ENCODE measurements at regions not wholly inside any gene's neighbourhood (a gene's known extent, or its start where the extent isn't known, plus 50 kb on each side); places are given as distances from the start of the nearest gene placed in this dataset.
"Not testable (repeated sequence)": the region's sequence is repeated elsewhere in the genome, so short reads cannot be mapped to it uniquely, and the experiment has no call there.

DNA sequence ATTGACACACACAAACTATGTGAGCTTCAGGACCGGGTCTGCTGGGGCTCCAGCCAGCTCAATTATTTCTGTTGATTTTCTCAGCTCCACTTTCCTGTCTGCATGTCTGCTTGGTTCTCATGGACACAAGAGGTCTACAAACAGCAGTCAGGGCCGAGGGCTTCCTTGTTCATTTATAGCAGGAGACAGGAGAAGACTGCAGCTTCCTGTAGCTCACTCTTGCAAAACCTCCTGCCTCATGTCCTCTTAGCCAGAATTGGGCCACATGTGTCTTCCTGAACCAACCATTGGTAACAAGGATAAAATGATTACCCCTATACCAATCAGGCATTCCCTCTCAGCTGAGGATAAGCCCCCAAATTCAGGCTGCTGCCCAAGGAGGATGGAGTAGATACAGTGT, 182.8 kb downstream of the TLE3 start:
- DNase-seq (ENCODE audit: low read depth, low spot score): no peak

DNA sequence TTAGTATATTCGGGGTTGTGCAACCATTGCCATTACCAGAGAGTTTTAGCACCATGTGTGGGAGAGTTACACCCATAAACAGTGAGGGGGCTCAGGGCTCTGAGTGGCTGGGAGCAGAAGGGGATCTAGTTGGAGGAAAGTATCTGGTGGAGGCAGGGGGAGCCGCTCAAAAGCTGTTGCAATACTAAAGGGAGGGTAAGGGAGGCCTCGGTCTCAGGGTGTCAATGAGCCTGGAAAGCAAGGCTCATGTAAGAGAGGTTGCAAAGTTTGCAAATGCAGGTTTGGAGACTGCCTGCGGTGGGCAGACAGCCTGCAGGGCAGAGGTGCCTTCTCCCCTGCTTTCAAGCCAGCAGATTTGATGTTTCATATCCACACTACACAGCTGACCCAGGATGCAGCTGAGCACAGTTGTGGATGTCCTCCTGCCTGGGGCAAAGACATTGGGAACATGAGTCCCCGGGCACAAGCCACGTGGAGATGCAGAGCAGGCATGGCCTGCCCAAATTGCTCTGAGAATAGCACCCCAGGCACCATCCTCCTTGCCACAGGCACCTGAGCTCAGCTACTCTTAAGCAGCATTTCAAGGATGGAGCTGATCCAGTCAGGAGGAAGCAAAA, 181.4 kb downstream of the TLE3 start:
- no peak for DNase-seq (ENCODE audit: low read depth, low spot score)

DNA sequence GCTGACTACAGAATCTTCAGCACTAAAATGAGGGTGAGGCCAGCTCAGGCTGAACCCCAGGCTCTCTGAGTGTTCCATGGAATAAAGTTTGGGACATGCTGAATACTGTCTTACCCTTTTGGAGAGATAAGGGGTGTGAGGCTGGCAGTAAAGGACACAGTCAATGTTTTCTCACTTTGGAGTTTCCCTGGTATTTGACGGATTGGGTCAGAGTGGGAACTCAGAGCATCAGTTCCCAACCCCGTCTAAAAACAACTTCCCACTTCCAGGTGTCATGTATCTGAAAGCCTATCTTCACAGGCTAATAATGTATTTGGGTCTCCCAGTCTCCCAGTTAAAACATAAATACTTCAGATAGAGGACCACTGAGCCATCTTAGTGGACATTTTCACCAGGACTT, 180.7 kb downstream of the TLE3 start:
- no peak for DNase-seq (ENCODE audit: low read depth, low spot score)

DNA sequence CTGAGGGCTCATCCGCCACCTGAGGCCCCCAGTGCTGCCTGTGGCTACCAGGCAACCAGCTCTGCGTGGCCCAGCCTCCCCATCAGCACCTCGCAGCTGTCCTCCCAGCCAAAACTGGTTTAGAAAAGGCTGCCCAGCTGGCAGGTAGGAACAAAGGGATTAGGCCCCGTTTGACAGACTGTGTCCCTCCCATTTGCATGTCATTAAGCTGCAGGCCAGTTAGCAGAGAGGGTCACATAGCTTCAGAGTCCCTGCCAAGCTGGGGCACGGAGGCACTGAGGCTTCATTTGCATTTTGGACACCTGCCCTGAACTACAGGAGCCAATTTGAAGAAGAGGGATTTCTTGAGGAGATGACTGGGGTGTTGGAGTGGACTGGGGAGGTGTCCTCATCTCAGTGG, 177.9 kb downstream of the TLE3 start:
- no peak for DNase-seq (ENCODE audit: low read depth, low spot score)

DNA sequence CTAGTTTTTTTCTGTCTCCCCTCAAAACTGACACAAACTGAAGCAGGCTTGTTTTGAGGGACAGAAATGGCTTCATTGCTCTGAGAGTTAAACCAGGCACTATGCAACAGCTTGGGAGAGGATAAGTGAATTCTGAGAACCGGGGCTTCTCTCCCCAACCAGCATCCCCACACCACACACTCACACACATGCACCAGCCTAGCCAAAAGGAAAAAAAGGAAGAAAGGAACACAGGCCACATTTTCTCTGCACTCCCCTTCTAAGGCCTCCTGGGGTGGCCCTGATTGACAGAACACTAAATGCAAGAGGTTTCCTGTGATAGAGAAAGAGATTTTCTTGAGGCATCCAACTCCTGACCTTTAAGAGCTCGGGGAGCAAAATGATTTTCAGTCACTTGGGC, 177.5 kb downstream of the TLE3 start:
- no peak for DNase-seq (ENCODE audit: low read depth, low spot score)

DNA sequence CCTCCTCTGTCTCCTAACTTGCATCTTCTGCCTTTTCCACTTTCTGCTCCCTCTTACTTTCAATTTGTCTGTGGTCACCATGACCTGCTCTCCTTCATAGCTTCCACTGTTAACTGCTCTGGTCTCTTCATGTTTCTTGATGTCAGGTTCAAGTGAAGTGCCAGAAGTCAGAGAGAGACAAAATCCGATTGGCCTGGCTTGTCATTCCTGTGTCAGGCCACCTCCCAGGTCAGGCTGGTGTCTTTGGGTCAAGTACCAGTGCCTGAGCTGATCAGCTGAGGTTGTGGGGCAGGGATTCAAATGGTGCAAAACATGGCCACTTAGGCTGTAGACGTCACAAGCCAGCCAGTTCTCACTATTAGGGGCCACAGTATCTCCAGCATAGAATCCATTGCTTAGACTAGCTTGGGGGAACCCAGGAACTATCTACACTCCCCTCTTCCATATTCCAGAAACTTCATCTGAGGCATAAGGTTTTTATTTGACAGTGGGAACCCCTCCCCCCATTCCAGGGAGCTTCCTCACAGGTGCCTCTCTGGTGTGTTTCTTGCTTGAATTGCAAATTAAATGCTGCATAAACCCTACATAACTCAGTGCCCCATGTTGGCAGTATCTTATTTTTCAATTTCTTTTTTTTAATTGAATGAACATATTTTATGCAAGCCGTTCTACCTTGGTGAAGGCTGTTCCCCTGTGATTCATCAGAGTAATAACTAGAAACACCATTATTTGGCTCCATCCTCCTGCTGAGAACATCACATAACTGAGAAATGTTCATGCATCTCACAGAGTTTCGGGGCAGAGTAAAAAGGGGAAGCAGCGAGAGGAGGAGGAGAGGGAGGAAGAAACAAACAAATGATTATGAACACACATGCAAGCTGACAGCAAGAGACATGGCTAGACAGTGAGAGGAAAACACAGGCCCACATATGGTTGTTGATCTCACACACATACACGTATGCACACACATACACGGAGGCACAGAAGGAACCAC, 175.8 kb downstream of the TLE3 start:
- no peak for DNase-seq (ENCODE audit: low read depth, low spot score)

DNA sequence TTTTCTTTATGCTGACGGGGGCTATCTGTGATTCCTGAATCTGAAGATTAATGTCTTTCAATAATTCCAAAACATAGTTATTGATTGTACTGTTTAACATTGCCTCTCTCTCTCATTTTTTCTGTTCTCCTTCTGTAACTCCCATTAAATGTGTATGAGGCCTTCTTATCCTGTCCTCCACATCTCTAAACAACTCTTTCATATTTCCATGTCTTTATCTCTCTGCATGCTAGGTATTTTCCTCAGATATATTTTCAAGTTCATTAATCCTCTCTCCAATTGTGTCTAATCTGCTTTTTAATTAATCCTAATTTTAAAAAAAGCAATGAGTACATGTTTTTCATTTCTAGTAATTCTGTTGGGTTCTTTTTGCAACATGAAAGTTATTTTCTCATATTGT, 173.2 kb downstream of the TLE3 start:
- DNase-seq (ENCODE audit: low read depth, low spot score): no peak

DNA sequence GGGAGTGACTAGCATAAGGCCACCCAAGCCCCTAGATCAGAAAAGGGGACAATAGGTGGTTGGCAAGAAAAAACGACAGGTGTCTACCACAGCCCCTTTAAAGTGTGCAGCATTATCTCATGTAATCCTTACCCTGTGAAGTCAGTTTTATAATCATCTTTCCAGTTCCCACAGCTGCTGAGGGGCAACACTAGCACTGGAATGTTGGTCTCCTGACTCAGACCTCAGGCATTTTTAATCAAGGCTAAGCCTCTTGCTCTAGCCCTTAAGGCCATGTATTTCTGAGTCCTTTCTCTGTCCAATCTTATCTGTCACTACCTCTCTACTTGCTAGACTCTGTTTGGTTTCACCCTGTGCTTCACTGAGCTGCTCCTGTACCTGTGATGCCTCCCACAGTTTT, 171.7 kb downstream of the TLE3 start:
- DNase-seq (ENCODE audit: low read depth, low spot score): no peak

DNA sequence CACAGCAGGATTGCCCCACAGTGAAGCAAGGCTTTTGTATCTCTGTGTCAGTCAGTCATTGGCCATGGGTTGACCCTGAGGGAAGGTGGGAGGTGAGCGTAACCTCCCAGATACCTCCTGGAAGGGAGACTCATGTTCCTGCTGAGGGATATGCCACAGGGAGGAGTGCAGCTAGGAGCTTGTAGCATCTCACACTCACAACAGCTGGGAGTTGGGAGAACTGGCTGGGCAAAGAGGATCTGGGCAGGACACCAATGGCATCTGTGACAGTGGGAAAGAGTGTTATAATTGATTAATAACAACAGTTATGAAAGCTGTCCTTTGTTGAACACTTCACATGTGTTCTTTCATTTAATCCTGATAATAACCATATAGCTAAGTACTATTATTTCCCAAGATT, 171.0 kb downstream of the TLE3 start:
- DNase-seq (ENCODE audit: low read depth, low spot score): no peak

DNA sequence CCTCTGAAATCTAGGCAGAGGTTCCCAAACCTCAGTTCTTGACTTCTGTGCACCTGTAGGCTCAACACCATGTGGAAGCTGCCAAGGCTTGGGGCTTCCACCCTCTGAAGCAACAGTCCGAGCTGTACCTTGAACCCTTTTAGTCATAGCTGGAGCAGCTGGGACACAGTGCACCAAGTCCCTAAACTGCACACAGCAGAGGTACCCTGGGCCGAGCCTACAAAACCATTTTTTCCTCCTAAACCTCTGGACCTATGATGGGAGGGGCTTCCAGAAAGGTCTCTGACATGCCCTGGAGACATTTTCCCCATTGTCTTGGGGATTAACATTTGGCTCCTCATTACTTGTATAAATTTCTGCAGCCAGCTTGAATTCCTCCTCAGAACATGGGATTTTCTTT, 168.8 kb downstream of the TLE3 start:
- DNase-seq (ENCODE audit: low read depth, low spot score): not testable (repeated sequence)

DNA sequence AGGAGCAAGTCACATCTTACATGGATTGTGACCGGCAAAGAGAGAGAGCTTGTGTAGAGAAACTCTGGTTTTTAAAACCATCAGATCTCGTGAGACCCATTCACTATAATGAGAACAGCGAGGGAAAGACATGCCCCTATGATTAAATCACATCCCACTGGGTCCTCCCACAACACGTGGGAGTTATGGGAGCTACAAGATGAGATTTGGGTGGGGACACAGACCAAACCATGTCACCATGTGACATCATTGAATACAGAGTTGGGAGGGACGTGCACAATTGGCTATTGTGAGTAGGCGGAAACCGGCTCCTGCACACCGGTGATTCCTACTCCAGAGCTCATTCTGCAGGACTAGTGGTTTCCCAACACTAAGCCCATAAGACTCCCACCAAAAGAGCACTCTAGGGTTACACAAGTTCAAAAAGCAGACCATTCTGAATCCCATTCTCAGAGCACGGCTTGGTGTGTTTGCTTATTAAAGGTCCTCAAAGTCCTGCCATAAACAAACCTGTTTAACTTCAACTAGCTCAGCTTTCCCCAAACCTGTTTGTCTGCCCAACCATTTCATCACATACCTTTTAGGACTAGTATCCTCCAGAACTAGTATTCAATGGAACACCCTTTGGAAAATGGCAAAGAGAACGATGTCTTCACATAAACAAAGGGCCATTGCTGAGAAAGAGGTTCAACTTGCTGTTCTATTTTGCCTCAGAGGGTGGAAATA, 167.6 kb downstream of the TLE3 start:
- DNase-seq (ENCODE audit: low read depth, low spot score): no peak

DNA sequence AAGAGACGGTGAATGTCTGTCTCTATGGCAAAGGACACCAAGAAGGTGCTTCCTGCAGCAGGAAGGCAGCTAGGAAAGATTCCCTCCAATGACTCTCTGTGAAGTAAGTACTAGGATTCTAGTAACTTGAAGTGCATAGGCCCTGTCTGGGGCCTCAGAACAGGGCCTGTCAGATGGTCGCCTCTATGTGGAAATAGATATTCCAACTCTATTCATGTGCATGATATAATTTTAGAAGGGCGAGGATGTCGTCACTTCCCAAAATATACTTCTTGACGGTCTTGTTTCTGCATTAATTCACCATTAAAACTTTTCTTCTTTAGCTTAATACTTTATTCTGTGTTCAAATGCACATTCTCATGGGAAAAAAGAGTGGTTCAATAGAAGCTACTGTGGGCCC, 167.0 kb downstream of the TLE3 start:
- no peak for DNase-seq (ENCODE audit: low read depth, low spot score)

DNA sequence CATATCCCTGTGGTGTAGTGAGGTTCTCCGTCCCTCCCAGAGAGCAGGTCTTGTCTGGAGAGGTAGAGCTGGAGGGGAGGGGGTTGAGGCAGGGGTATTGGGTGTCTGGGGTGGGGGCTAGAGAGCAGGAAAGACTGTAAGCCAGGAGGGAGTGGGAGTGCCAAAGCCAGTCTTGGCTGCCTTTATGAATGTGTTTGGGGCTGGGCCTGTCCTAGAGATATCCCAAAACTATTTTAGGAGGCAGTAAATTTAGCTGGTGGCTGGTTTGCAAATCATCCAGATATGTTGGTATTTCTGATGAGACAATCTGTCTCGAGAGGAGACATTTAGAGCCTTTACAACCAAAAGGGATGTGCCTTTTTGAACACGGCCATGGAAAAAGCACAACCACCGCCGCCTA, 166.6 kb downstream of the TLE3 start:
- no peak for DNase-seq (ENCODE audit: low read depth, low spot score)

DNA sequence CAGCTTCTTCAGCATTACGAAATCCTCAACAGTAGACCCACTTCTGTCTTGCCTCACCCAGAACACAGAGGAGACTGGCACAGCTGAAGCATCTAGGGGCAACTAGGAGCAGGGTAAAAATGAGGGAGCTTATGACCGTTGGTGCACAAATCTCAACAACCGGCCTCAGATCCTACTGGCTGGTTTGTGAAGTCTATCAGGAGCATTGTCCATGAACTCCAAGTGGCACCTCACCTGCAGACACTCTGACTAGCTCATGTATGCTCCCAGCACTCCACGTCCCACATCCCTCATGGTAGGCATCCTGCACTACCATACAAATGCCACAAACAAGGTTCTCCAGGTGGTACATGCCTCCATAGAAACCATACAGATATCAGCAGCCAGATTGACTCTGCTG, 163.1 kb downstream of the TLE3 start:
- DNase-seq (ENCODE audit: low read depth, low spot score): no peak

DNA sequence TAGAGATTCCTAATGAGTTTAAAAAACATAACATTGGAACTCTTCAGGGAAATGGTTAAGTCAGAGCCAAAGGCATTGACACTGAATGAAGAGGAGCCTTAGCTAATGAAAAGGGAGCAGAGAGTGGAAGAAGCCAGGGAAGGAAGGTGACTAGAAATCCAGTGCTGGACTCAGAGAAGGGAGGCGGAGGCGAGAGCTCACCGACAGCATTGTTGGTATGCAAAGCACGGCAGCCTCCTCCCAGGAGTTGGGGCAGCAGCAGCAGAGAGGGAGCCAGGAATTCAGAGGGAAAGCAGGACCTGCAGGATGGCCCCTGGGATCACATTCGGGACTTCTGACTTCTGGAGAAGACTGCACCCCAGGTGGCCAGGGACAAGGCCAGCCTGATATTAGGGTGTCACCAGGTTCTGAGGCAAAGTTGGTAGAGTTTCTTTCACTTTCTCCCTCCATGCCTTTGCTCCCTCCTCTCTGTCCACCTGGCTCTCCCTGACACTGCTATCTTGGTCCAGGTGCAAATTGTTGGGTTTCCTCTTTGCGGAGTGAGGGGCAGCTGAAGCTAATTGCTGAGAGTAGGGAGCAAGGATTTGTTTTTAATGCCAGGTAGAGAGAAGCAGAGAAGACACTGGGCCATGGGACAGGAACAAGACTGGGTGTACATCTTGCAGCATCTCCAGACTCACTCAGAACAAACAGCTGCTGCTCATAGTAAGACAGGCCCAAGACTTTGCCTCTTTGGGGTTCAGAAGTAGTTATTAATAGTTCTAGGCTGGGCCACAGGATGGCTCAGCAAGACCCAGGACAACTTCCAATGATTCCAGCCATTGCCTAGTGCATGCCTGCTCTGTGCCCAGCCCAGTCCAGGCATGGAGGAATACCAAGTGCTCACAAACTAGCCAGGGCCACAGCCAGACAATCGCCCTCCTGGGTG, 157.9 kb downstream of the TLE3 start:
- DNase-seq (ENCODE audit: low read depth, low spot score): peak; percentile 11

DNA sequence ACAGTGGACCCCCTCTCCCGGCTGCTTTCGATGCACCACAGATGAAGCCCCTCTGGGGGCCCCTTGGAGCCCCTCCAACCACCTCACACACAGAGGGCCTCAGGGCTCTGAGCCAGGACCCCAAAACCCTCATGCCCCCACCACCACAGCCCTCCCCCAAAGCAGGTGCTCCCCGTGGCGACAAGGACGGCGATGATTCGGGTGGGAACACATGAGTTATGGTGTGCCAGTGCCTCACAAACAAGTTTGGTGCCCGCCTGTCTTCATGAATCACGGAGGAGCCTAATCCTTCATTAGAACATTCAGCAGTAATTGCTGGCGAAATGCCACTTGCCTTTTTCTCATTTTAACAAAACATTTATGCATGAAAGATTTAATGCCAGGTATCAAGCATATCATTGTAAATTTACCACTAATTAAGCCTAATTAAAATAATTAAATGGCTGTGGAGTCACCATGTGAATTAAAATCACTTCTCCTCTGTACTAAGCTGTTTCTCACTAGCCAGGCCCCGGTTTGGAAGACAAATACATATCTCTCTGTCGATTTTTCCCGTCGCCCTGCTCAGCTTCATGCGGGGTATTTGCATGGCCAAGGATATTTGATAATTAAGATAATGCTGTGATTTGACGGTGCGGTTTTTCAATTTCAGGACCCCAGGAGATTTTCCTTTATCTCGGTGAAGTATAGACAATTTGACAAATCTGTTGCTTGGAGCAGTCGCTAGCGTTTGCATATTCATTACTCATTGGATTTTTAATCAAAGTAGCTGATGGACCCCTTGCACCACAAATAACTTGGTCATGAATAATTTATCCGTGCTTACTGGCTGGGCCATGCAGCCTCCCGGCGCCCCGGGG, 157.0 kb downstream of the TLE3 start:
- DNase-seq (ENCODE audit: low read depth, low spot score): no peak

DNA sequence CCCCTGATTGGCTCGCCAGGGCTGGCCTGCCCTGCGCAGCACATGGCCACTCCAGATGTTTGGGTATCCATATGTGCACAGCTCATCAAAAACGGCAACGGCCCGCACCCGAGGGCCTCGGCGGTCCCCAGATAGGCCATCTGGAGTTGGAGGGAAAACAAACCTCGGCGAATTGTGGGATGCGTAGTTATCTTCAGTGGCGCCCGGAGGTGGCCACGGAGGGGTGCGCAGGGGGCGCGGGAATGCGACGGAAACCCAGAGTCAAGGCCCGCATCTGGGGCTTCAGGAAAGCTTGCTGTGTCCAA, 156.5 kb downstream of the TLE3 start:
- DNase-seq (ENCODE audit: low read depth, low spot score): no peak

DNA sequence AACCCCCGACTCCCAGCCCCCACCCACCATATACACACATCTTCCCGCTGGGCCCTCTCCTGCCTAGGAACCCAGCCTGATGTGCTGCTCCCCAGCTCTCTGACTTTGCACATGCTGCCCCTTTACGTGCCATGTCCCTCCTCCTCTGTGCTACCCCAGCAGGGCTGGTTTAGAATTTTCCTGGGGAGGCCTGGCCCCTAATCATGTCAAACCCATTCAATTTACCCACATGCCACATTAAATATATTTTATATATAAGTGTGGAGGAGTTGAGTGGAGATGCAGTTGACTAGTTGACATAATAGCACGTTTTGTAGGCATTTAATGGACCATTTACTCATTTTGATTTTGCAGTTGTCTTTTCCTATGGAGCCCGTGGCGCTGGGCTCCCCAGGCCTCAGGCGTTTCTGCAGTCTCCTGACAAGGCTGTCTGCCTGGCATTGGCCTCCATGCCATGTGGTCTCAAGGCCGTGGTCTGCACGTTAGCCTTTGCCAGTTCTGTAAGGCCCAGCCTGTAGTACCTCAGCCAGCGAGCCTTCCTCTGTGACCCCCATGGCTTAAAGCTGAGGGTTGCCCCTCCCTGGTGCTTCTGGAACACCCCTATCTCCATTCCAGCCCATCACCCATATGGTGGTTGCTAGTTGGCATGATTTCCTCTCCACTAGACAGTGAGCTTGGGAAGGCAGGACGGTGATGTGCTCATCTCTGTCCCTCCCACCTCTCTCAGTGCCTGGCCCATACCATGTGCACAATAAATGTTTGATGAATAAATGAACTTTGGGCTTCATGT, 155.8 kb downstream of the TLE3 start:
- DNase-seq (ENCODE audit: low read depth, low spot score): no peak

DNA sequence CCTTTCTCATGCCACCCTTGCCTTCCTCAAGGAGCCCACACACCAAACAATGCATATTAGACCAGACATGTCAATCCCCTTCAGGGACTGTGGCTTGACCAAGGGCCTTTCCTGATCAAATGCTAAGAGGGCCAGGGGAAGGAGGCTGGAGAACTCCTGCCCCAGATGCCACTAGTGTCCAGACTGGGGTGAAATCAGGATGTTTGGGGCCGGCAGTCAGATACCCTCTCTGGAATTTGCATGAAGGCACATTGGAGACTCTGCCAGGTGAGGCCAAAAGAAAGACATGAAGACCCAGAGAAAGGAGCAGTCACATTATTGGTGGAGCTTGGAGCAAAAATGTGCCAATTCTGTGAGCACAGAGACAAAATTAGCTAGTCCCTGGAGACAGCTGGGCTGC, 154.1 kb downstream of the TLE3 start:
- DNase-seq (ENCODE audit: low read depth, low spot score): no peak

DNA sequence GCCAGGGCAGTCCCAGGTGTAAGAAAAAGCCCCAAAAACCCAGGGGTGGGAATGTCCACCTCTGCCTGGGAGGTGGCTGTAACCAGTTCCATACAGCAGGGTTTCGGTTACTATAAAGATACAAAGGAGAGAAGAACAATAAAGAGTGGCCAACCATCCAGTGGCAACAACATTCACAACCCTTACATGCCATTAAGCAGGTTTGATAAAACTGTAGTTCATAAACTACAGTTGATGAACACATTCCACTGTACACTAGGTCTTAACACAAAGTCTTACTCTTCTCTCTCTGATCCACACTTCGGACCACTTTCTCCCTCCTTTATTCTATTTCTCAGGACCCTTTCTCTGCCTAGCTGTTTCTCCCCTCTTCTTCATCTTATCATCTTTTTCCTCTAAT, 152.0 kb downstream of the TLE3 start:
- DNase-seq (ENCODE audit: low read depth, low spot score): no peak
